HCT116 (cell line): ENCODE measurements at regions not wholly inside any gene's neighbourhood (a gene's known extent, or its start where the extent isn't known, plus 50 kb on each side); places are given as distances from the start of the nearest gene placed in this dataset.

ENCODE experiments used
- ATAC-seq: fragments of 200-7000 bp; cut with Tn5 transposase; 2 replicates; pipeline ENCODE4 v1.9.1; 2020; ENCODE audit warnings: mild to moderate bottlenecking, moderate library complexity
- BruUV-seq: library from RNA; stranded (reverse); fragments of 400-500 nt; replicated peaks from 2 replicates; lab custom pipeline; 2021; lab: Mats Ljungman, UMichigan
- CTCF ChIA-PET: fragments of 300-600 bp; sonication (Branson Sonifier 250); formaldehyde crosslinking; loops from one replicate; lab custom pipeline; 2021; ENCODE audit warnings: antibody characterized with exemption; lab: Charles Lee
- POLR2A ChIA-PET: fragments of 300-600, 350-600 bp; sonication (Branson Sonifier 250); formaldehyde crosslinking; loops from one replicate; lab custom pipeline; 2021; ENCODE audit warnings: antibody characterized with exemption; lab: Charles Lee
- RAD21 ChIA-PET, 2 experiments: fragments of 300-600 bp; sonication (Branson Sonifier 250); formaldehyde crosslinking; loops; one replicate each; lab custom pipeline; 2023; ENCODE audit warnings: low total read pairs in 2 of 2; ENCODE audit not compliant: uncharacterized antibody in 2 of 2, unreplicated experiment in 2 of 2, low non-redundant PET in 1 of 2; lab: Charles Lee
- DNase-seq: peaks from one replicate; pipeline ENCODE4 v3.0.0-alpha.2; 2010; ENCODE audit warnings: low read depth, low spot score
- H2AFZ ChIP-seq: fragments of 200-600 bp; shearing (Covaris generic), sonication (generic); 2 replicates; pipeline ENCODE4 v1.6.1; 2017; ENCODE audit warnings: low read depth, mixed run types, mixed read lengths, antibody characterized with exemption, low read length; ENCODE audit not compliant: poor library complexity, severe bottlenecking
- H3K27ac ChIP-seq: 2 replicates; pipeline ENCODE4 v1.5.1; 2012; ENCODE audit warnings: low read depth, low read length
- H3K27me3 ChIP-seq: fragments of 200-600 bp; sonication (generic); 2 replicates; pipeline ENCODE4 v1.6.1; 2016; ENCODE audit warnings: mixed run types, low read length, mixed read lengths; ENCODE audit not compliant: insufficient read depth
- H3K36me3 ChIP-seq, 2 experiments: fragments of 200-500 bp in 1 of 2; fragments of 200-600 bp in 1 of 2; sonication (Bioruptor generic) in 1 of 2; sonication (generic) in 1 of 2; 2 replicates each; pipeline versions ENCODE4 v1.5.1 to v1.6.1; 2014 to 2016; ENCODE audit warnings: low read length in 2 of 2, inconsistent platforms in 1 of 2, mixed read lengths in 1 of 2, mixed run types in 1 of 2; ENCODE audit not compliant: insufficient read depth in 2 of 2, control insufficient read depth in 1 of 2
- H3K4me1 ChIP-seq, 2 experiments: fragments of 200-600 bp in 1 of 2; sonication (generic) in 1 of 2; 2 replicates each; pipeline versions ENCODE4 v1.5.1 to v1.6.1; 2012 to 2017; ENCODE audit warnings: low read length in 2 of 2, inconsistent platforms in 1 of 2, mild to moderate bottlenecking in 1 of 2, mixed read lengths in 1 of 2, mixed run types in 1 of 2, moderate library complexity in 1 of 2; ENCODE audit not compliant: insufficient read depth in 2 of 2, control insufficient read depth in 1 of 2
- H3K4me2 ChIP-seq: fragments of 200-600 bp; sonication (generic); 2 replicates; pipeline ENCODE4 v1.6.1; 2017; ENCODE audit warnings: mixed run types, low read length, mixed read lengths
- H3K4me3 ChIP-seq, 2 experiments: fragments of 200-600 bp in 1 of 2; sonication (generic) in 1 of 2; replicated peaks in 1 of 2; 2 replicates each; pipeline ENCODE4 v1.5.1; 2011 to 2016; ENCODE audit warnings: low read length in 2 of 2, control low read depth in 1 of 2, low read depth in 1 of 2, mild to moderate bottlenecking in 1 of 2, mixed read lengths in 1 of 2, mixed run types in 1 of 2
- H3K79me2 ChIP-seq: fragments of 200-600 bp; sonication (generic); 2 replicates; pipeline ENCODE4 v1.6.1; 2017; ENCODE audit warnings: mild to moderate bottlenecking, mixed run types, low read length, moderate library complexity, mixed read lengths; ENCODE audit not compliant: insufficient read depth
- H3K9ac ChIP-seq: fragments of 200-600 bp; sonication (generic); 2 replicates; pipeline ENCODE4 v1.6.1; 2016; ENCODE audit warnings: low read length, mixed read lengths
- H3K9me2 ChIP-seq: fragments of 200-600 bp; sonication (generic), shearing (Covaris generic); 2 replicates; pipeline ENCODE4 v1.6.1; 2017; ENCODE audit warnings: mixed run types, mild to moderate bottlenecking, moderate library complexity; ENCODE audit not compliant: insufficient read depth
- H3K9me3 ChIP-seq, 2 experiments: fragments of 200-500 bp in 1 of 2; fragments of 200-600 bp in 1 of 2; sonication (Bioruptor generic) in 1 of 2; sonication (generic) in 1 of 2; 2 replicates each; pipeline ENCODE4 v1.6.1; 2014 to 2017; ENCODE audit warnings: low read length in 2 of 2, mixed read lengths in 2 of 2, inconsistent platforms in 1 of 2, low read depth in 1 of 2, mild to moderate bottlenecking in 1 of 2, mixed run types in 1 of 2, moderate library complexity in 1 of 2; ENCODE audit not compliant: control insufficient read depth in 1 of 2, insufficient read depth in 1 of 2
- H4K20me1 ChIP-seq: fragments of 200-600 bp; sonication (generic), shearing (Covaris generic); 2 replicates; pipeline ENCODE4 v1.6.1; 2017; ENCODE audit warnings: mixed run types, mild to moderate bottlenecking, moderate library complexity; ENCODE audit not compliant: insufficient read depth
- CTCF ChIP-seq, 3 experiments: fragments of 200-600 bp in 1 of 3; sonication (generic) in 1 of 3; IDR thresholded peaks in 2 of 3; conservative IDR thresholded peaks in 1 of 3; 2 replicates each; pipeline ENCODE4 v1.5.1; 2012 to 2017; ENCODE audit warnings: low read depth in 2 of 3, low read length in 2 of 3, antibody characterized with exemption in 1 of 3, borderline replicate concordance in 1 of 3, control low read depth in 1 of 3, mild to moderate bottlenecking in 1 of 3, mixed read lengths in 1 of 3, mixed run types in 1 of 3, moderate library complexity in 1 of 3; ENCODE audit not compliant: insufficient read depth in 1 of 3
- EGR1 ChIP-seq: IDR thresholded peaks from 2 replicates; pipeline ENCODE4 v1.6.1; 2012; ENCODE audit warnings: low read depth
- ELF1 ChIP-seq: IDR thresholded peaks from 2 replicates; pipeline ENCODE4 v1.6.1; 2012; ENCODE audit warnings: low read depth, borderline replicate concordance
- FOSL1 ChIP-seq: IDR thresholded peaks from 2 replicates; pipeline ENCODE4 v1.6.1; 2012; ENCODE audit warnings: low read depth
- JUND ChIP-seq: IDR thresholded peaks from 2 replicates; pipeline ENCODE4 v1.6.1; 2012
- POLR2A ChIP-seq: IDR thresholded peaks from 2 replicates; pipeline ENCODE4 v1.7.0; 2011; ENCODE audit warnings: borderline replicate concordance; ENCODE audit not compliant: insufficient read depth, insufficient read length; ENCODE audit errors: extremely low read depth
- POLR2AphosphoS5 ChIP-seq: IDR thresholded peaks from 2 replicates; pipeline ENCODE4 v1.6.1; 2011; ENCODE audit warnings: mild to moderate bottlenecking, low read depth, low read length, moderate library complexity
- RAD21 ChIP-seq: IDR thresholded peaks from 2 replicates; pipeline ENCODE4 v1.6.1; 2012; ENCODE audit warnings: low read depth, mild to moderate bottlenecking
- SIN3A ChIP-seq: IDR thresholded peaks from 2 replicates; pipeline ENCODE4 v1.6.1; 2012; ENCODE audit warnings: low read depth
- SP1 ChIP-seq: IDR thresholded peaks from 2 replicates; pipeline ENCODE4 v1.6.1; 2012; ENCODE audit warnings: low read depth
- SRF ChIP-seq: IDR thresholded peaks from 2 replicates; pipeline ENCODE4 v1.6.1; 2012; ENCODE audit warnings: low read depth
- TCF7L2 ChIP-seq: IDR thresholded peaks from 2 replicates; pipeline ENCODE4 v1.7.0; 2011; ENCODE audit warnings: borderline replicate concordance, inconsistent platforms; ENCODE audit not compliant: insufficient read depth, insufficient read length; ENCODE audit errors: extremely low read depth
- ZFX ChIP-seq: fragments of 450-650 bp; IDR thresholded peaks from 2 replicates; pipeline ENCODE4 v1.6.1; 2017
- ZNF274 ChIP-seq: fragments of 200-500 bp; sonication (Bioruptor generic); IDR thresholded peaks from 2 replicates; pipeline ENCODE4 v1.6.1; 2014; ENCODE audit warnings: mild to moderate bottlenecking, low read depth, low read length, inconsistent platforms
- intact Hi-C: fragments of 100-400 bp; cut with micrococcal nuclease; formaldehyde crosslinking; loops from 2 replicates; pipeline ENCODE4 v1.10.0; 2022
- TF ChIP-seq, protein P1 (sequence below): IDR thresholded peaks from 2 replicates; pipeline ENCODE4 v1.6.1; 2012

DNA sequence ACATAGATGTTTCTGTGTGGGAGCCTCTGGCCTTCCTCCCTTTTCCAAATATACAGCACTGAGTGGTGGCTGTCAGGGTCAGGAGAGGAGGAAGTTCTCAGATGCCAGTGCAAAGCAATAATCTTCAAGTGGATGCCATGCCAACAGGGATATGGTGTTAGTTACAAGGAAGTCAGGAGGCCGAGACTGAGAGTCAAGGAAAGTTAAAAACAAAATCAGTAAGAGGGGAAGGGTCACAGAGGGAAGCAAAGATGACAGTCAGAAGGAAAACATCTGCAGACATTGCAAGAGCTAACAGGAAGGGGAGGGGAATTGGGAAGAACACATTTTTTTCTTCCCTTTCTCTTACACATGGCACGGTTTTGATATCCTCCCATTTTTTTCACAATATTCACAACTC, 691.4 kb downstream of the ADGRL2 start:
- Histone ChIP-seq H3K9me3 (peaks cover 5 to 7% of the 10 kb centered on the region in 2 experiments; a peak in 2 of 4 replicates), H3K9me2 (no peaks in the 10 kb centered on the region), H3K4me3 (no peak overlapping the region), H4K20me1 (no peaks in the 10 kb centered on the region), H3K4me2 (no peak overlapping the region), H2AFZ (no peak overlapping the region), H3K27me3 (no peaks in the 10 kb centered on the region), H3K36me3 (no peaks in the 10 kb centered on the region), H3K9ac (no peak overlapping the region), H3K27ac (no peak overlapping the region), H3K79me2 (no peaks in the 10 kb centered on the region), H3K4me1 (no peaks in the 10 kb centered on the region)
- RAD21 ChIA-PET = no interaction called here
- TF ChIP-seq POLR2A = no peak
- no peak for TF ChIP-seq ZNF274
- no peak for TF ChIP-seq POLR2AphosphoS5
- no peak for TF ChIP-seq SP1
- no peak for TF ChIP-seq SIN3A
- no peak for TF ChIP-seq RAD21
- no peak for TF ChIP-seq FOSL1
- TF ChIP-seq CTCF (IDR thresholded peaks at IDR 0.05 in 2 of 3, conservative IDR thresholded peaks at IDR 0.05 in 1 of 3; ENCODE audit: borderline replicate concordance in 1 of 3, insufficient read depth in 1 of 3, low read depth in 2 of 3, low read length in 2 of 3) = no peak
- TF ChIP-seq, protein P1, sequence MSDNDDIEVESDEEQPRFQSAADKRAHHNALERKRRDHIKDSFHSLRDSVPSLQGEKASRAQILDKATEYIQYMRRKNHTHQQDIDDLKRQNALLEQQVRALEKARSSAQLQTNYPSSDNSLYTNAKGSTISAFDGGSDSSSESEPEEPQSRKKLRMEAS = no peak
- TF ChIP-seq EGR1 = no peak
- no peak for TF ChIP-seq JUND
- TF ChIP-seq TCF7L2 = no peak
- TF ChIP-seq ELF1 = no peak
- TF ChIP-seq SRF = no peak
- TF ChIP-seq ZFX = no peak
- no peak for ATAC-seq
- CTCF ChIA-PET = no interaction called here
- no TSS peak for BruUV-seq
- POLR2A ChIA-PET = no interaction called here
- intact Hi-C loops = no loop called here
- no peak for DNase-seq
